ENCODE measurements at regions not wholly inside any gene's neighbourhood (a gene's known extent, or its start where the extent isn't known, plus 50 kb on each side); places are given as distances from the start of the nearest gene placed in this dataset.

GRCh38 chr9:107744873-107745272 lies 255.3 kb upstream of the KLF4 start:
- Histone ChIP-seq H4K20me1 (ENCODE audit: insufficient read depth) (no peaks in the 10 kb centered on the region), H3K9ac (ENCODE audit: low read length) (no peak overlapping the region), H3K36me3 (ENCODE audit: control insufficient read depth in 1 of 2, insufficient read depth in 2 of 2, low read length in 2 of 2) (no peaks in the 10 kb centered on the region), H3K4me1 (ENCODE audit: control insufficient read depth in 1 of 2, insufficient read depth in 2 of 2, low read length in 2 of 2) (peaks cover 8 to 15% of the 10 kb centered on the region in 2 experiments), H3K9me2 (ENCODE audit: insufficient read depth) (no peaks in the 10 kb centered on the region), H3K27ac (ENCODE audit: low read depth, low read length) (no peak overlapping the region), H3K4me2 (ENCODE audit: low read length) (no peak overlapping the region), H3K27me3 (ENCODE audit: insufficient read depth, low read length) (no peaks in the 10 kb centered on the region), H3K4me3 (replicated peaks in 1 of 2; ENCODE audit: low read depth in 1 of 2, low read length in 2 of 2) (no peak overlapping the region), H2AFZ (ENCODE audit: low read depth, low read length, poor library complexity, severe bottlenecking) (no peak overlapping the region), H3K79me2 (ENCODE audit: insufficient read depth, low read length) (no peaks in the 10 kb centered on the region), H3K9me3 (ENCODE audit: control insufficient read depth in 1 of 2, insufficient read depth in 1 of 2, low read depth in 1 of 2, low read length in 2 of 2) (no peaks in the 10 kb centered on the region)
- DNase-seq (ENCODE audit: low read depth, low spot score) (no peak), ATAC-seq (no peak)
- intact Hi-C loops (cut with micrococcal nuclease), result no loop called here
- CTCF ChIA-PET, result no interaction called here
- POLR2A ChIA-PET, result interaction anchor here (0.7 kb wide), 1 partner anchor 255 kb away, joined by 3 read pairs; the partner anchor contains the start of gene KLF4
- BruUV-seq (replicated peaks), result no TSS peak
- RAD21 ChIA-PET (ENCODE audit: low non-redundant PET in 1 of 2, low total read pairs in 2 of 2, uncharacterized antibody in 2 of 2, unreplicated experiment in 2 of 2), result no interaction called here
- TF ChIP-seq SIN3A (IDR thresholded peaks at IDR 0.05; ENCODE audit: low read depth) (no peak), SP1 (IDR thresholded peaks at IDR 0.05; ENCODE audit: low read depth) (no peak), EGR1 (IDR thresholded peaks at IDR 0.05; ENCODE audit: low read depth) (no peak), FOSL1 (IDR thresholded peaks at IDR 0.05; ENCODE audit: low read depth) (no peak), ZFX (IDR thresholded peaks at IDR 0.05) (no peak), CBX3 (IDR thresholded peaks at IDR 0.05; ENCODE audit: low read depth) (no peak), ELF1 (IDR thresholded peaks at IDR 0.05; ENCODE audit: borderline replicate concordance, low read depth) (no peak), YY1 (IDR thresholded peaks at IDR 0.05; ENCODE audit: extremely low read depth, insufficient replicate concordance, low read depth, low read length) (no peak), JUND (IDR thresholded peaks at IDR 0.05) (no peak), REST (IDR thresholded peaks at IDR 0.05; ENCODE audit: low read depth) (no peak), EZH2phosphoT487 (IDR thresholded peaks at IDR 0.05; ENCODE audit: borderline replicate concordance) (no peak), ZBTB33 (IDR thresholded peaks at IDR 0.05; ENCODE audit: extremely low read depth, insufficient replicate concordance, low read length) (no peak), POLR2A (IDR thresholded peaks at IDR 0.05; ENCODE audit: borderline replicate concordance, extremely low read depth, insufficient read depth, insufficient read length) (no peak), TCF7L2 (IDR thresholded peaks at IDR 0.05; ENCODE audit: borderline replicate concordance, extremely low read depth, insufficient read depth, insufficient read length) (no peak), POLR2AphosphoS5 (IDR thresholded peaks at IDR 0.05; ENCODE audit: low read depth, low read length) (no peak), ATF3 (IDR thresholded peaks at IDR 0.05) (no peak), EZH2 (IDR thresholded peaks at IDR 0.05) (no peak), CEBPB (IDR thresholded peaks at IDR 0.05; ENCODE audit: low read depth) (no peak), RAD21 (IDR thresholded peaks at IDR 0.05; ENCODE audit: low read depth) (no peak)

All from HCT116 (cell line).